ENCODE measurements at regions not wholly inside any gene's neighbourhood (a gene's known extent, or its start where the extent isn't known, plus 50 kb on each side); places are given as distances from the start of the nearest gene placed in this dataset.

- no peak for ATAC-seq (replicated peaks)
- H3K9me3 Mint-ChIP-seq, result peaks cover 21% of the 10 kb centered on the region
- H3K27me3 Mint-ChIP-seq, result no peaks in the 10 kb centered on the region
Measured at GRCh38 chr11:41947392-41947791, 487.9 kb upstream of the LRRC4C start.

GRCh38 chr11:41950470-41951143 is 491.2 kb upstream of the LRRC4C start:
- Mint-ChIP-seq H3K36me3 (ENCODE audit: low read depth) (no peaks in the 10 kb centered on the region), H3K27ac (no peak overlapping the region), H3K27me3 (no peaks in the 10 kb centered on the region), H3K4me3 (no peak overlapping the region), H3K4me1 (no peaks in the 10 kb centered on the region), H3K9me3 (peaks cover 31% of the 10 kb centered on the region)
- ATAC-seq (replicated peaks), result no peak

More at GRCh38 chr11:41947392-41947791, 487.9 kb upstream of the LRRC4C start:
- Mint-ChIP-seq H3K4me3 (no peak overlapping the region), H3K27ac (no peak overlapping the region), H3K4me1 (no peaks in the 10 kb centered on the region), H3K36me3 (ENCODE audit: low read depth) (no peaks in the 10 kb centered on the region)

- no peaks in the 10 kb centered on the region for H3K27me3 Mint-ChIP-seq
- ATAC-seq (replicated peaks), result no peak
Measured at GRCh38 chr11:41954034-41954433, 494.6 kb upstream of the LRRC4C start.

GRCh38 chr11:41955066-41955465 is 495.6 kb upstream of the LRRC4C start:
- Mint-ChIP-seq H3K9me3 (peaks cover 29% of the 10 kb centered on the region), H3K27ac (no peak overlapping the region), H3K4me3 (no peak overlapping the region), H3K36me3 (ENCODE audit: low read depth) (no peaks in the 10 kb centered on the region), H3K27me3 (no peaks in the 10 kb centered on the region), H3K4me1 (no peaks in the 10 kb centered on the region)
- ATAC-seq (replicated peaks), result no peak

More at GRCh38 chr11:41954034-41954433, 494.6 kb upstream of the LRRC4C start:
- no peak overlapping the region for H3K27ac Mint-ChIP-seq
- H3K9me3 Mint-ChIP-seq, result peaks cover 36% of the 10 kb centered on the region
- H3K4me3 Mint-ChIP-seq, result no peak overlapping the region
- no peaks in the 10 kb centered on the region for H3K4me1 Mint-ChIP-seq
- no peaks in the 10 kb centered on the region for H3K36me3 Mint-ChIP-seq (ENCODE audit: low read depth)

- ATAC-seq (replicated peaks), result no peak
- peaks cover 25% of the 10 kb centered on the region for H3K9me3 Mint-ChIP-seq
- no peaks in the 10 kb centered on the region for H3K36me3 Mint-ChIP-seq (ENCODE audit: low read depth)
- no peaks in the 10 kb centered on the region for H3K4me1 Mint-ChIP-seq
- H3K4me3 Mint-ChIP-seq, result no peak overlapping the region
- no peak overlapping the region for H3K27ac Mint-ChIP-seq
- no peaks in the 10 kb centered on the region for H3K27me3 Mint-ChIP-seq
Measured at GRCh38 chr11:41955635-41956400, 496.4 kb upstream of the LRRC4C start.

- H3K27me3 Mint-ChIP-seq, result no peaks in the 10 kb centered on the region
- H3K4me3 Mint-ChIP-seq, result no peak overlapping the region
- no peaks in the 10 kb centered on the region for H3K4me1 Mint-ChIP-seq
- ATAC-seq (replicated peaks), result no peak
- no peaks in the 10 kb centered on the region for H3K36me3 Mint-ChIP-seq (ENCODE audit: low read depth)
- peaks cover 14% of the 10 kb centered on the region for H3K9me3 Mint-ChIP-seq
- H3K27ac Mint-ChIP-seq, result no peak overlapping the region
Measured at GRCh38 chr11:41963406-41963805, 504.0 kb upstream of the LRRC4C start.

GRCh38 chr11:41970681-41971080 is 511.2 kb upstream of the LRRC4C start:
- H3K36me3 Mint-ChIP-seq (ENCODE audit: low read depth), result no peaks in the 10 kb centered on the region
- peaks cover 10% of the 10 kb centered on the region for H3K9me3 Mint-ChIP-seq
- no peaks in the 10 kb centered on the region for H3K27me3 Mint-ChIP-seq
- no peaks in the 10 kb centered on the region for H3K4me1 Mint-ChIP-seq
- H3K27ac Mint-ChIP-seq, result no peak overlapping the region
- H3K4me3 Mint-ChIP-seq, result no peak overlapping the region
- ATAC-seq (replicated peaks), result no peak

GRCh38 chr11:41971592-41971991 is 512.1 kb upstream of the LRRC4C start:
- Mint-ChIP-seq H3K27ac (no peak overlapping the region), H3K36me3 (ENCODE audit: low read depth) (no peaks in the 10 kb centered on the region), H3K9me3 (peaks cover 10% of the 10 kb centered on the region), H3K4me3 (no peak overlapping the region), H3K4me1 (no peaks in the 10 kb centered on the region), H3K27me3 (no peaks in the 10 kb centered on the region)
- ATAC-seq (replicated peaks), result no peak

GRCh38 chr11:41978945-41979344 is 519.5 kb upstream of the LRRC4C start:
- H3K27ac Mint-ChIP-seq, result no peak overlapping the region
- H3K4me3 Mint-ChIP-seq, result no peak overlapping the region
- peaks cover 13% of the 10 kb centered on the region for H3K9me3 Mint-ChIP-seq
- H3K36me3 Mint-ChIP-seq (ENCODE audit: low read depth), result no peaks in the 10 kb centered on the region
- ATAC-seq (replicated peaks), result no peak
- no peaks in the 10 kb centered on the region for H3K27me3 Mint-ChIP-seq
- H3K4me1 Mint-ChIP-seq, result no peaks in the 10 kb centered on the region

- no peaks in the 10 kb centered on the region for H3K36me3 Mint-ChIP-seq (ENCODE audit: low read depth)
- H3K9me3 Mint-ChIP-seq, result peaks cover 16% of the 10 kb centered on the region
- no peak overlapping the region for H3K27ac Mint-ChIP-seq
- ATAC-seq (replicated peaks), result no peak
- no peaks in the 10 kb centered on the region for H3K4me1 Mint-ChIP-seq
- no peaks in the 10 kb centered on the region for H3K27me3 Mint-ChIP-seq
- H3K4me3 Mint-ChIP-seq, result no peak overlapping the region
Measured at GRCh38 chr11:41980741-41981140, 521.3 kb upstream of the LRRC4C start.

GRCh38 chr11:41982276-41982675 is 522.8 kb upstream of the LRRC4C start:
- ATAC-seq (replicated peaks), result no peak
- Mint-ChIP-seq H3K27ac (no peak overlapping the region), H3K4me3 (no peak overlapping the region), H3K9me3 (peaks cover 16% of the 10 kb centered on the region), H3K27me3 (no peaks in the 10 kb centered on the region), H3K4me1 (no peaks in the 10 kb centered on the region), H3K36me3 (ENCODE audit: low read depth) (no peaks in the 10 kb centered on the region)

- peaks cover 15% of the 10 kb centered on the region for H3K9me3 Mint-ChIP-seq
- no peak overlapping the region for H3K27ac Mint-ChIP-seq
- H3K4me1 Mint-ChIP-seq, result no peaks in the 10 kb centered on the region
- no peak overlapping the region for H3K4me3 Mint-ChIP-seq
- no peak for ATAC-seq (replicated peaks)
- H3K27me3 Mint-ChIP-seq, result no peaks in the 10 kb centered on the region
- H3K36me3 Mint-ChIP-seq (ENCODE audit: low read depth), result no peaks in the 10 kb centered on the region
Measured at GRCh38 chr11:41982975-41983374, 523.5 kb upstream of the LRRC4C start.

GRCh38 chr11:41983475-41983874 is 524.0 kb upstream of the LRRC4C start:
- Mint-ChIP-seq H3K4me1 (no peaks in the 10 kb centered on the region), H3K36me3 (ENCODE audit: low read depth) (no peaks in the 10 kb centered on the region), H3K4me3 (no peak overlapping the region), H3K27ac (no peak overlapping the region), H3K9me3 (peaks cover 18% of the 10 kb centered on the region), H3K27me3 (no peaks in the 10 kb centered on the region)
- no peak for ATAC-seq (replicated peaks)

- H3K9me3 Mint-ChIP-seq, result peaks cover 17% of the 10 kb centered on the region
- H3K4me3 Mint-ChIP-seq, result no peak overlapping the region
- H3K27me3 Mint-ChIP-seq, result no peaks in the 10 kb centered on the region
- no peak for ATAC-seq (replicated peaks)
- no peak overlapping the region for H3K27ac Mint-ChIP-seq
- H3K4me1 Mint-ChIP-seq, result no peaks in the 10 kb centered on the region
- H3K36me3 Mint-ChIP-seq (ENCODE audit: low read depth), result no peaks in the 10 kb centered on the region
Measured at GRCh38 chr11:41984023-41984422, 524.6 kb upstream of the LRRC4C start.

GRCh38 chr11:41985799-41986198 is 526.3 kb upstream of the LRRC4C start:
- H3K9me3 Mint-ChIP-seq, result peaks cover 15% of the 10 kb centered on the region
- no peaks in the 10 kb centered on the region for H3K27me3 Mint-ChIP-seq
- no peak overlapping the region for H3K27ac Mint-ChIP-seq
- no peak for ATAC-seq (replicated peaks)
- no peak overlapping the region for H3K4me3 Mint-ChIP-seq
- H3K4me1 Mint-ChIP-seq, result no peaks in the 10 kb centered on the region
- no peaks in the 10 kb centered on the region for H3K36me3 Mint-ChIP-seq (ENCODE audit: low read depth)

All from activated T-helper 17 cell treated with anti-CD3 and anti-CD28 coated beads, Interleukin-2, amount 50 U/mL, for 72 hours (primary cell).